ENCODE measurements at regions not wholly inside any gene's neighbourhood (a gene's known extent, or its start where the extent isn't known, plus 50 kb on each side); places are given as distances from the start of the nearest gene placed in this dataset.
"Not testable (repeated sequence)": the region's sequence is repeated elsewhere in the genome, so short reads cannot be mapped to it uniquely, and the experiment has no call there.

- TF ChIP-seq POLR2A (IDR thresholded peaks at IDR 0.05; ENCODE audit: low read depth, low read length), result no peak
- FAIRE-seq, result no peak
- no peak for DNase-seq (ENCODE audit: insufficient read length, low spot score)
Measured at GRCh38 chr3:84275532-84275931, 683.3 kb upstream of the CADM2 start.

- no peak for DNase-seq (ENCODE audit: insufficient read length, low spot score)
- no peak for FAIRE-seq
- TF ChIP-seq POLR2A (IDR thresholded peaks at IDR 0.05; ENCODE audit: low read depth, low read length), result no peak
Measured at GRCh38 chr3:84277562-84278224, 681.1 kb upstream of the CADM2 start.

- TF ChIP-seq POLR2A (IDR thresholded peaks at IDR 0.05; ENCODE audit: low read depth, low read length), result no peak
- no peak for FAIRE-seq
- no peak for DNase-seq (ENCODE audit: insufficient read length, low spot score)
Measured at GRCh38 chr3:84292128-84292527, 666.7 kb upstream of the CADM2 start.

- TF ChIP-seq POLR2A (IDR thresholded peaks at IDR 0.05; ENCODE audit: low read depth, low read length), result no peak
- peak; percentile 23 for FAIRE-seq
- DNase-seq (ENCODE audit: insufficient read length, low spot score), result no peak
Measured at GRCh38 chr3:84299329-84299728, 659.5 kb upstream of the CADM2 start.

- DNase-seq (ENCODE audit: insufficient read length, low spot score) (no peak), FAIRE-seq (no peak)
- no peak for TF ChIP-seq POLR2A (IDR thresholded peaks at IDR 0.05; ENCODE audit: low read depth, low read length)
Measured at GRCh38 chr3:84304214-84304613, 654.6 kb upstream of the CADM2 start.

- DNase-seq (ENCODE audit: insufficient read length, low spot score) (no peak), FAIRE-seq (no peak)
- no peak for TF ChIP-seq POLR2A (IDR thresholded peaks at IDR 0.05; ENCODE audit: low read depth, low read length)
Measured at GRCh38 chr3:84307339-84307738, 651.5 kb upstream of the CADM2 start.

- no peak for DNase-seq (ENCODE audit: insufficient read length, low spot score)
- FAIRE-seq, result no peak
- no peak for TF ChIP-seq POLR2A (IDR thresholded peaks at IDR 0.05; ENCODE audit: low read depth, low read length)
Measured at GRCh38 chr3:84308379-84308778, 650.4 kb upstream of the CADM2 start.

- no peak for TF ChIP-seq POLR2A (IDR thresholded peaks at IDR 0.05; ENCODE audit: low read depth, low read length)
- FAIRE-seq (peak; percentile 33), DNase-seq (ENCODE audit: insufficient read length, low spot score) (no peak)
Measured at GRCh38 chr3:84318273-84318809, 640.4 kb upstream of the CADM2 start.

GRCh38 chr3:84365563-84366278 lies 593.1 kb upstream of the CADM2 start:
- FAIRE-seq; DNase-seq (ENCODE audit: insufficient read length, low spot score): not testable (repeated sequence)
